Gastroesophageal sphincter (tissue), 4 donors: ENCODE measurements at regions not wholly inside any gene's neighbourhood (a gene's known extent, or its start where the extent isn't known, plus 50 kb on each side); places are given as distances from the start of the nearest gene placed in this dataset.
A peak's percentile ranks its signal among the peaks of the same experiment; 100 is the strongest.

Experiments
- ATAC-seq: fragments of 150-250 bp; one replicate; pipeline ENCODE4 v1.9.1; 2016; ENCODE audit warnings: mild to moderate bottlenecking, moderate library complexity
- H3K27ac ChIP-seq, 4 donors: fragments of 200-600 bp; sonication (generic) in 3 of 4; 1 replicate in 3 of 4; 2 replicates in 1 of 4; pipeline ENCODE4 v1.5.1; 2016 to 2019
- H3K27me3 ChIP-seq: fragments of 200-600 bp; sonication (generic); one replicate; pipeline ENCODE4 v1.5.1; 2019
- H3K36me3 ChIP-seq, 2 donors: fragments of 200-600 bp; sonication (generic); one replicate each; pipeline ENCODE4 v1.5.1; 2019; ENCODE audit warnings: control low read depth in 1 of 2
- H3K4me1 ChIP-seq, 3 donors: fragments of 200-600 bp; sonication (generic); 1 replicate in 2 of 3; 2 replicates in 1 of 3; pipeline ENCODE4 v1.5.1; 2016 to 2019; ENCODE audit warnings: control low read depth in 2 of 3
- H3K4me3 ChIP-seq, 2 donors: fragments of 200-600 bp; sonication (generic); one replicate each; pipeline ENCODE4 v1.5.1; 2019; ENCODE audit warnings: mild to moderate bottlenecking in 1 of 2, moderate library complexity in 1 of 2
- H3K9me3 ChIP-seq, 3 donors: fragments of 200-600 bp; sonication (generic); one replicate each; pipeline ENCODE4 v1.5.1; 2017 to 2019; ENCODE audit warnings: control low read depth in 2 of 3
- CTCF ChIP-seq, 4 experiments: fragments of 200-600 bp in 2 of 4; fragments of 450-650 bp in 2 of 4; sonication (generic) in 1 of 4; IDR thresholded peaks; one replicate each; pipeline ENCODE4 v1.5.1; 2017 to 2019; ENCODE audit warnings: antibody characterized with exemption in 4 of 4, mild to moderate bottlenecking in 2 of 4, moderate library complexity in 2 of 4
- EP300 ChIP-seq: sonication (generic); formaldehyde crosslinking; IDR thresholded peaks from one replicate; pipeline ENCODE4 v1.6.1; 2017; ENCODE audit warnings: antibody characterized with exemption, mild to moderate bottlenecking
- POLR2A ChIP-seq, 2 donors: fragments of 450-650 bp; IDR thresholded peaks; one replicate each; pipeline ENCODE4 v1.6.1; 2017; ENCODE audit warnings: antibody characterized with exemption in 2 of 2, mild to moderate bottlenecking in 2 of 2, moderate library complexity in 1 of 2
- POLR2AphosphoS5 ChIP-seq: sonication (generic); formaldehyde crosslinking; IDR thresholded peaks from one replicate; pipeline ENCODE4 v1.6.1; 2017; ENCODE audit warnings: antibody characterized with exemption
- WGBS, 2 donors: methylation state at CpG; one replicate each; pipeline ENCODE4 v1.1.5; 2018; ENCODE audit warnings: low coverage in 1 of 2; 5-methylcytosine and 5-hydroxymethylcytosine counted together

GRCh38 chr16:79312502-79312901 lies 288.0 kb downstream of the MAF start:
- TF ChIP-seq POLR2AphosphoS5 (no peak), EP300 (no peak), CTCF (IDR thresholded peaks at IDR 0.05) (no peak), POLR2A (IDR thresholded peaks at IDR 0.05) (no peak)
- H3K36me3 ChIP-seq, result no peaks in the 10 kb centered on the region
- no peak overlapping the region for H3K4me3 ChIP-seq
- no peak overlapping the region for H3K27ac ChIP-seq
- no peaks in the 10 kb centered on the region for H3K9me3 ChIP-seq
- ATAC-seq, result no peak
- no peaks in the 10 kb centered on the region for H3K4me1 ChIP-seq
- 74 to 83% methylated on average over 7 to 11 of the region's 11 CpGs for WGBS, 2 donors
- H3K27me3 ChIP-seq, result peaks cover 25% of the 10 kb centered on the region

GRCh38 chr16:79310710-79311109 lies 289.8 kb downstream of the MAF start:
- ATAC-seq, result no peak
- peaks cover 16% of the 10 kb centered on the region for H3K27me3 ChIP-seq
- no peaks in the 10 kb centered on the region for H3K9me3 ChIP-seq
- 69 to 86% methylated on average over 4 to 5 of the region's 7 CpGs for WGBS, 2 donors
- no peaks in the 10 kb centered on the region for H3K4me1 ChIP-seq
- TF ChIP-seq POLR2AphosphoS5 (no peak), POLR2A (IDR thresholded peaks at IDR 0.05) (no peak), EP300 (no peak), CTCF (IDR thresholded peaks at IDR 0.05) (no peak)
- H3K36me3 ChIP-seq, result no peaks in the 10 kb centered on the region
- H3K4me3 ChIP-seq, result no peak overlapping the region
- H3K27ac ChIP-seq, result no peak overlapping the region

GRCh38 chr16:79309606-79310005 lies 290.9 kb downstream of the MAF start:
- no peaks in the 10 kb centered on the region for H3K4me1 ChIP-seq
- no peak overlapping the region for H3K27ac ChIP-seq
- H3K9me3 ChIP-seq, result no peaks in the 10 kb centered on the region
- peaks cover 8% of the 10 kb centered on the region for H3K27me3 ChIP-seq
- no peak for TF ChIP-seq EP300
- TF ChIP-seq POLR2A (IDR thresholded peaks at IDR 0.05), result no peak
- no peak for TF ChIP-seq CTCF (IDR thresholded peaks at IDR 0.05)
- H3K36me3 ChIP-seq, result no peaks in the 10 kb centered on the region
- H3K4me3 ChIP-seq, result no peak overlapping the region
- 59 to 66% methylated on average over 3 to 4 of the region's 6 CpGs for WGBS, 2 donors
- ATAC-seq, result no peak

GRCh38 chr16:79307214-79307613 lies 293.3 kb downstream of the MAF start:
- no peak overlapping the region for H3K27ac ChIP-seq
- no peak overlapping the region for H3K4me3 ChIP-seq
- ATAC-seq, result peak; percentile 69
- no peaks in the 10 kb centered on the region for H3K36me3 ChIP-seq
- peaks cover 5% of the 10 kb centered on the region for H3K27me3 ChIP-seq
- H3K4me1 ChIP-seq, result no peaks in the 10 kb centered on the region
- 83 to 90% methylated on average over 2 to 8 of the region's 10 CpGs for WGBS, 2 donors
- H3K9me3 ChIP-seq, result no peaks in the 10 kb centered on the region
- TF ChIP-seq CTCF (IDR thresholded peaks at IDR 0.05) (no peak), POLR2A (IDR thresholded peaks at IDR 0.05) (no peak), EP300 (no peak), POLR2AphosphoS5 (no peak)

GRCh38 chr16:79305074-79305473 lies 295.5 kb downstream of the MAF start:
- no peak for ATAC-seq
- whole genome bisulfite sequencing, 2 donors, result 78% methylated on average over 3 of the region's 10 CpGs; no CpG with 5 or more reads in 1 of the 2 donors

More at GRCh38 chr16:79305074-79305473, 295.5 kb downstream of the MAF start:
- peaks cover 5% of the 10 kb centered on the region for H3K27me3 ChIP-seq
- TF ChIP-seq POLR2A (IDR thresholded peaks at IDR 0.05) (no peak), CTCF (IDR thresholded peaks at IDR 0.05) (no peak), POLR2AphosphoS5 (no peak), EP300 (no peak)
- no peak overlapping the region for H3K4me3 ChIP-seq
- no peaks in the 10 kb centered on the region for H3K9me3 ChIP-seq
- H3K27ac ChIP-seq, result no peak overlapping the region
- no peaks in the 10 kb centered on the region for H3K36me3 ChIP-seq
- no peaks in the 10 kb centered on the region for H3K4me1 ChIP-seq
